Pons (tissue), 1 donor: ENCODE measurements at regions not wholly inside any gene's neighbourhood (a gene's known extent, or its start where the extent isn't known, plus 50 kb on each side); places are given as distances from the start of the nearest gene placed in this dataset.
A peak's percentile ranks its signal among the peaks of the same experiment; 100 is the strongest.
"Not testable (repeated sequence)": the region's sequence is repeated elsewhere in the genome, so short reads cannot be mapped to it uniquely, and the experiment has no call there.

Source experiments
- DNase-seq: peaks from one replicate; pipeline ENCODE4 v3.0.0-alpha.2; 2016; ENCODE audit warnings: low spot score

DNA sequence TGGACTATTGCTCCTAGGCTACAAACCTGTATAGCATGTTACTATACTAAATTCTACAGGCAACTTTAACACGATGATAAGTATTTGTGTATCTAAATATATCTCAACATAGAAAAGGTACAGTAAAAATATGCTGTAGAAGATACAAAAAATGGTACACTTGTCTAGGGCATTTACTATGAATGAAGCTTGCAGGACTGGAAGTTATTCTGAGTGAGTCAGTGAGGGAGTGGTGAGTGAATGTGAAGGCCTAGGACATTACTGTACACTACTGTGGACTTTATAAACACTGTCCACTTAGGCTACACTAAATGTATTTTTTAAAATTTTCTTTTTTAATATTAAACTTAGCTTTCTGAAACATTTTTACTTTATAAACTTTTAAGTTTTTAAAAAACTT lies 140.5 kb upstream of the SGO1 start:
- DNase-seq, result no peak

DNA sequence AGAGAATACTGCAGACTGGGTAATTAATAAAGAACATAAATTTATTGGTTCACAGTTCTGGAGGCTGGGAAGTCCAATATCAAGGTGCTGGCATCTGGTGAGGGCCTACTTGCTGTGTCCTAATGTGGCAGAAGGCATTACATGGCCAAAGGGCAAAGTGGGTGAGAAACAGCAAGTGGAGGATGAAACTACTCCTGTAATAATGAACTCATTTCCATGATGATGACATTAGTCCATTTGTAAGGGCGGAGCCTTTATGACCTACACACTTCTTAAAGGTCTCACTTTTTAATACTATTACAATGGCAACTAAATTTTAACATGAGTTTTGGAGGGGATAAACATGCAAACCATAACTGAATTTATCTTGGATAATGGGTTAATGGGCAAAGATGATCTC lies 139.6 kb upstream of the SGO1 start:
- no peak for DNase-seq

DNA sequence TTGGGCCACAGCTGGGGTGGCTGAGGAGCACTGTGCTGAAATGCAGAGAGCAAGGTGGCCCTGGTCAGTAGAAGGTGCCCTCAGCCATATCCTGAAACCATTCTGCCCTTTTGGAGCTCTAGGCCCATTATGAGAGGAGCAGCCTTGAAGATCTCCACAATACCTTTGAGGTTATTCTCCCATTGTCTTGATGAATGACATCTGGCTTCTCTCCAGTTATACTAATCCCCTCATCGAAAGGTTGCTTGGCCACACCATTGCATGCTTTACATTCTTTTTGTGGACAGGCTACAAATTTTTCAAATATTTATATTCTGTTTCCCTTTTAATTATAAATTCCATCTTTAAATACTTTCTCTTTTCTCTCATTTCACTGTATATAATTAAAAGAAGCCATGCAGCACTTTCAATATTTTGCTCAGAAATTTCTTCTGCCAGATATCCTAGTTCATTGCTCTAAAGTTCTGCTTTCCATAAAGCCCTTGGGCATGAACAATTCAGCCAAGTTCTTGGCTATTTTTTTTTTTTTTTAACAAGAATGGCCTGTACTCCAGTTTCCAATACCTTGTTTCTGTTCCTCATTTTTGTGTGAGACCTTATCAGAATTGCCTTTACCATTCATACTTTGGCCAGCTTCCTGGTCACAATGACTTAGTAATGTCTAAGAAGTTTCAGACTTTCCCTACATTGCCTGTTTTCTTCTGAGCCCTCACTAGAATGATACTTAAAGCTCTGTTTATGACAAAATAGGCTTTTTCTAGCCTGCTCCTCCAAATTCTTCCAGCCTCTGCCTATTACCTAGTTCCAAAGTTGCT lies 138.9 kb upstream of the SGO1 start:
- DNase-seq, result peak; percentile 25

DNA sequence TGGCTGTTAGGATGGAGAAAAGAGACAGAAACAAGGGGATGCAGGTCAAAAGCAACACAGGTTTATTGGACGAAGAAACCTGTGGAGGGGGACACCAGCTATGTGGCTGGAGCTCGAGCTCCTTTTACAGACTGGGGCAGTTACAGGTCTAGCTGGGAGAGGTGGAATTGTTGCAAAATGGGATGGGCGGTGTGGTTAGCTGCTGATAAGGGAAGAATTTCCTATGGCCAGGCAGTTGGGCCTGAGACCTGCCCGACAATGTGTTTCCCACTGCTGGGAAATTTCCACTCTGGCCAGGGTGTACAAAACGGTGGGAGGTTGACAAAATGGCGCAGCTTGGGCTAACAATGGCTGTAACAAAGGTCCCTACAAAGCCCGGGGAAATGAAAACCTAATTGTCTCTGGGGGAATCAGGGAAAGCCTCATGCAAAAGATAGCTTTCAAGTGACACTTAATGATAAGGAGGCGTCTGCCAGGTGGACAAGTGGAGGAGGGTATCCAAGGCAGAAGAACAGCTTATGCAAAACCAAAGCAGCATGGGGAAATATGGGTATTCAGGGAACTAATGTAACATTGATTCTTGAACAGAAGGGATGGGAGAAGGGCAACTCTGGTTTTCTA lies 137.4 kb upstream of the SGO1 start:
- no peak for DNase-seq

DNA sequence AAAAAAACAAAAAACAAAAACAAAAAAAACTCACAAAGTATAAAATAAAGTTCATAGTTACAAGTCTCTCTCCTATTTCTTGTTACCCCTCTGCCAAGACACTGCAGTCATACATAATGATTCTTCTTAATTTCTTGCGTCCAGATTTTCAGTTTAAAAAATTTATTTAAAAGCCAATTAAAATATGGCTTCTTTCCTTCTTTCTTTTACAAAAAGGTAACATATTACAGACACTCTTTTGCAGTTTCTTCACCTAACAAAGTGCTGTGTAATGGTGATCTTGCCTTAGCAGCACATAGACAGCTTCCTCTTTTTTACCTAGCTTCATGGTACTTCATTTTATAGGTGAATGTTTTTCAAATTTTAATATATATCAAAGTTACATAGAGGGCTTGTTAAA lies 136.1 kb upstream of the SGO1 start:
- no peak for DNase-seq

DNA sequence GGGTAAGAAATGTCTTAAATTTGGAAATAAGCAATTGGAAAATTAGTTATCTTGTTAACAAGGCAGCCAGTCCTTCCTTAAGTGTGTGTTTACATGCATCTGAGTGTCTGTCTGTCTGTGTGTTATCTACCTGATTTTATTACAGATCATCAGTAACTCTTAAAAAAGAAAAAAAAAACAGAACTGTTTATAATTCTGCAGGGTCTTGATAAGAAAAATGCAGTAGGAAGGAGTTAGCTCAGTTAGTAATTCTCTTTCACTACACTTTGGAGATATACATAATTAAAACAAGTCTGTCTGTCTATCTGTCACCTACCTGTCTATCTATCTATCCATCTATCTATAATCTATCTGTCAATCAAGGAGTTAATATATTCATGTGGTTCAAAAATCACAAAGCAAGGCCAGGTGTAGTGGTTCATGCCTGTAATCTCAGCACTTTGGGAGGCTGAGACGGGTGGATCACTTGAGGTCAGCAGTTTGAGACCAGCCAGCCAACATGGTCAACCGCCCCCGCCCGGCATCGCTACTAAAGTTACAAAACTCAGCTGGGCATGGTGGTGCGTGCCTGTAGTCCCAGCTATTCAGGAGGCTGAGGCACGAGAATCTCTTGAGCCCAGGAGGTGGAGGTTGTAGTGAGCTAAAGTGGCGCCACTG lies 135.5 kb upstream of the SGO1 start:
- DNase-seq, result no peak

DNA sequence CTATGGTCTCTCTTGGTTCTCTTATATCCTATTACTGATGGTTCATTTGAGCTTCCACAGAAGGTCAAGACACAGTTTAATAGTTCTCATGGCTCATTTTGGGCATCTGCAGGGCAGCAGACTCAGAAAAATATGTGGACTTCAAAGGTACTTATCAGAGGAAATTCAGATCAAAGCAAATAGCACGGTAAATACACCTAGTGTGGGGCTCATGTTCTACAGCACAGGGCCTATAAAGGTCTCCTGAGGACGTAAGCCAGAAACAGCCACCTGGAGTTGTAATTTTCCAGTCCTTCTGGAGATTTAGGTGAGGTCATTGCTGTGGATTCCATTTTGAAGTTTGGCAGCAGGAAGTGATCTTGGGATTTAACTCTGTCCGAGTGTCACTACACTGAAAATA lies 134.5 kb upstream of the SGO1 start:
- peak; percentile 22 for DNase-seq

DNA sequence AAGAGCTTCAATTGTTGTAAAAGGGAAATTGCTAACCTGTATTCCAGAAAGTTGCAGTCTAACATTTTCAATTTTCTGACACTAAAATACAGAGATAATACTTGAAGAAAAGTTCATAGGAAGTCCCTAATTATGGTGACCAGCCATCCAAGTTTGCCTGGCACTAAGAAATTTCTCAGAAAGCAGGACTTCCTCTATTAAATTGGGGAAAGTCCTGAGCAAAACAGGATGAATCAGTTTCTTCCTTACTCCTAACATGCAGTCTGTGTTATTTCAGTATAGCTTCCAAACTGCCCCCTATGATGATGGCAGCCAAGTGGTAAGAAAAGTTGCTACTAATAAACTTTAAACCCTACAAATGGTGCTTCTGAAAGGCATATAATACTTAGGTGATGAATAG lies 133.5 kb upstream of the SGO1 start:
- no peak for DNase-seq

DNA sequence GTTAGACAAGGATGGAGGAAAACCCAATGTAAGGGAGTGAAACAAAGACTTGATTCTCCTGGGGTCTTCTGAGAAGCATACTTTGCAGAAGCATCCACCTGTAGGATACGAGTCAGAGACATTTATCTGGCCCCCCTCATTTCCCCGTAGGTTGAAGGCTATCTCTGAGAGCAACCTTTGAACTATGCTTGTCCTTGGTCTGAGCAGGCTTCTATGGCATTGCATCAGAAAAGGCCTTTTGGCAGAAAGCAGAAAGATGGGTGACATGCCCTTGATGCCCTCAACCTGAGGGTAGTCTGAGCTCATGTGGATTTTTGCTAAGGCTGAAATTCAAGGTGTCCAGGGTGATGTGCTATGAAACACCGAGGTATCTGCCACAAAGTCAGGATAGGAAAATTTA lies 131.6 kb upstream of the SGO1 start:
- DNase-seq, result no peak

DNA sequence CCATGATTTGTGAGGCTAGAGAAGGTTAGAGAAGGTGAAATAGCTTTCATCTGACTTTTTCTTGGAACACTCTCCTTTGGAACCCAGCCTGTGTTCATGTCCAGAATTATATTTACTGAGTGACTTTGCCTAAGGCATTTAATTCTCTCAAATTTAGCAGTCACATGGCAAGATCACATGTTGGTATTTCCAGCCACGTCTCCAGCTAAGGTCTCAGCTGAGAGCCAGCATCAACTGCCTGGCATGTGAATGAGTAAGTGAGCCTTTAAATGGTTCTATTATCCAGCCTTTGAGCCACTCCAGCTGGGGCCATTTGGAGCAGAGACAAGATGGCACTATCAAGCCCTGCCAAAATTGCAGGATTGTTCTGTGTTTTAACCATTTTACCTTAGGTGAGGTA lies 130.2 kb upstream of the SGO1 start:
- DNase-seq, result peak; percentile 52

DNA sequence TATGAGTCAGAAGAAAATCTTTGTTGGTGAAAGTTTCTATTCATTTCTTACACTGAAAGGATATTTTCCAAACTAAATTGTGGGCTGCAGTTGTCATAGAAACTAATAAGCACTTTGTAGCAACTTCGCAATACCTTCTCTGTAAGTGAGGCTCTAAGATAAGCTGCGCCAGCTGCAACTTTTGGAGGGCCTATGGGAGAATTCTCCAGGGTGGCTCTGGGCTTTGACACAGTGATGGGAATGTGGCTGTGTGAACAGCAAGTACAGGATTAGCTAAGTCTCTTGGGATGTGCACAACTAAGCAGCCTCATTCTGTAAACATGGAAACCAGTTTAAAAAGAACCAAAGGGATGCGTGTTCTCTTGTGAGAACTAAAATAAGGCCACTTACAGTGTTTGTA lies 124.6 kb upstream of the SGO1 start:
- no peak for DNase-seq

DNA sequence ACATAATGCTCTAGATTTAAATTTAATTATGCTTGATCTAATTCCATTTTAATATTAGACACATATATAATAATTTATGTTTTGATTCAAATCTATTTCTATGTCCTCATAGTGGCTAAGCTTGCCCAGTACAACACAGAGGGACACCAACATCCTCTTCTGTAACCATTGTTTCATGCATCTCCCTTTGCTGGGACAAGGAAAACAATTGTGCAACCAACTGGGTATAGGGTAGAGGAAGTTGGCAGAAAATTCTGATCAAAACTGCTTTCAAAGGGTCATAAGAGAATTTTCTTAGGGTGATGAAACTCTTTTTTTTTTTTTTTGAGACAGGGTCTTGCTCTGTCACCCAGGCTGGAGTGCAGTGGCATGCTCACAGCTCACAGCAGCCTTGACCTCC lies 121.4 kb upstream of the SGO1 start:
- DNase-seq, result no peak

DNA sequence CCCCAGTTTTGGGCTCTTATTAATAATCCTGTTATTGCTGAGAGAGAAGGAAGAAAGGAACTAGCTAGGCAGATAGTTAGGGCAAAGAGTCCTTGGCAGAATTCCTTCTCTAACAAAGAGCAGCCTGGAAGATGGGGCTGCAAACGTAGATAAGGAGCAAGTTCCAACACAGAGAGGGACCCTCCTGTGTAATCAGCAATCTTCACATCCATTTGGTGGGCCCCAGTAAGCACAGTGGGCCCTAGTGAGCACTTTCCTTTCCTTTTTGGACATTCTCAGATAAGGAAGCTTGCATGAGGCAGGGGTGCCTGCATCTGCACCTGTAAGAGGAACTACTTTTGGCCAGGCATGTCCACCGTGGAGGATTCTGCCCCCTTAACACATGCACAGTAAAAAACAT lies 119.6 kb upstream of the SGO1 start:
- DNase-seq, result no peak

DNA sequence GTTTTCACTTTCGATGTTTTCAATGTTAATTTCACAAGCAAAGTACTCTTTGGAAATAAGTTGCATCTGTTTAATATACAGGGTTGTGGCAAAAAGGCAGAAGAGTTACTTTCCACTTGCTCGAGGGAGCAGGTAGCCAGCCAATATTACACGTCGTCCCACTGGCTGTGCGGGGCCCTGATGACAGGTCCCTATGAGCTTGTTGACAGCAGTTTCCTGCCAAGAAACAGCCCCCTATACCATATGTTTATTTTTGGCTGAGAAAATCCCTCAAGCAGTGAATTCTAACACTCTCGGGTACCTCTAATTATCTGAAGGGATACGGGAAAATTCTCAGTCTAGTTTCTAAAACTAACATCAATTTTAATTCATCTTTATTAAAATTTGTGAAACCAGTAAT lies 116.8 kb upstream of the SGO1 start:
- no peak for DNase-seq

DNA sequence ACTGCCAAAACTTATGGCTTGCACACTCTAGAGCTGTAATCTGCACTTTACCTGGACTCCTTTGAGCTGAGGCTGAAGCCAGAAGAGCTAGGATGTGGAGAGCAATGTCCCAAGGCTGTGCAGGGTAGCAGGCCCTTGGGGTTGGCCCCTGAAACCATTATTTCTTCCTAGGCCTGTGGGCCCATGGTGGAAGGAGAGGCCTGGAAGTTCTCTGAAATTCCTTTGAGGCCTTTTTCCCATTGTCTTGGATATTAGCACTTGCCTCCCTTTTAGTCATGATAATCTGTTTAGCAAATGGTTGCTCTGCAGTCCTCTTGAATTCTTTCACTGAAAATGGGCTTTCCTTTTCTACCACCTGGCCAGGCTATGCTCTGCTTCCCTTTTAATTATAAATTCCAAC lies 102.0 kb upstream of the SGO1 start:
- DNase-seq, result no peak

DNA sequence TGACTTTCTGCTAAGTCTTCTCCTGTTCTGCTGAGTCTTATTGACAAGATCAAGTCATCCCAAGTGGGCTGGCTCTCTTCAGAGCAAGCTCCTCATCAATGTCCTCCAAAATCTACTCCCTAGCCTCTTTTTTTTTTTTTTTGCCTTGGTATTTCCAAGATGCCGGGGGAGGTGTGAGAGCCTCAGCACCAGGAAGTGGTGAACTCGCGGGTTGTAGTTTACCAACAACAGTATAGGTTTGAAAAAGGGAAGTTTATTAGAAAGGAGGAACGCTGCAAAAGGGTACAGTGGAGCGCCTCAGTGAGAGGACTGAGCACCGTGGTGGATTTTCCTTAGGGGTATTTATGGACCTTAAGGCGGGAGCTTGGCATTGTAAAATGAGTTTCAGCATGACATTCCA lies 94.3 kb upstream of the SGO1 start:
- no peak for DNase-seq

DNA sequence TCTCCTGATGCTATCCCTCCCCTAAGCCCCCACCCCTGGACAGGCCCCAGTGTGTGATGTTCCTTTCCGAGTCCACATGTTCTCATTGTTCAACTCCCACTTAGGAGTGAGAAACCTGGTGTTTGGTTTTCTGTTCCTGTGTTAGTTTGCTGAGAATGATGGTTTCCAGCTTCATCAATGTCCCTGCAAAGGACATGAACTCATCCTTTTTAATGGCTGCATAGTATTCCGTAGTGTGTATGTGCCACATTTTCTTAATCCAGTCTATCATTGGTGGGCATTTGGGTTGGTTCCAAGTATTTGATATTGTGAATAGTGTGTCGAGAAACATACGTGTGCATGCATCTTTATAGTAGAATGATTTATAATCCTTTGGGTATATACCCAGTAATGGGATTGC lies 80.0 kb upstream of the SGO1 start:
- not testable (repeated sequence) for DNase-seq

DNA sequence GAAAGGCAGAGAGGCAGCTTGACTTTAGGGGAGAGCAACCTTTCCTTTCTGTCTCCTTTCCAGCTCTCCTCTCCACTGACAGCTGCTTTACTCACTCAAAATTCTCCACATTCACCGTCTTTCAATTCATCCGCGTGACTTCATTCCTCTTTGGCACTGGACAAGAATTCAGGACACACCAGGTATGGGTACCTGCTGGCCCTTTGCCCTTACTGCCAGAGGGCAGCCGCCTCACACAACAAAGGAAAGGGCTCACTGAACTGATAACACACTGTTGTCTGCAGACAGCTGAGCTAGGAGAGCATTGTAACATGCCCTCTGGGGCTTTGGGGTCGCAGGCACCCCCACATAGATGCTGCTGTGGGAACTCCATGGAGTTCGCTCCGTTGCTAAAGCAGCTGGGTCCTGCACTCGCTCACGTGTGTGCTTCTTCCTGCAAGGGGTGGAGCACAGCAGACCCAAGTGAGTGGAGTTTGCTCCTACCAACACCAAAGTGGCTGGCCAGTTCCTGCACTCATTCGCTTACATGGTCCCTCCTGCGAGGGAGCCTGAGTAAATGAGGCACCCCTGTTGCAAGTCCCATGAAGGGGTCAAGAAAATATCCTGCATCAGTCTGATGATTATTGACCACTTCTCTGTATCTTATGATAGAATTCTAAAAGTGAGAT lies 79.0 kb upstream of the SGO1 start:
- no peak for DNase-seq

DNA sequence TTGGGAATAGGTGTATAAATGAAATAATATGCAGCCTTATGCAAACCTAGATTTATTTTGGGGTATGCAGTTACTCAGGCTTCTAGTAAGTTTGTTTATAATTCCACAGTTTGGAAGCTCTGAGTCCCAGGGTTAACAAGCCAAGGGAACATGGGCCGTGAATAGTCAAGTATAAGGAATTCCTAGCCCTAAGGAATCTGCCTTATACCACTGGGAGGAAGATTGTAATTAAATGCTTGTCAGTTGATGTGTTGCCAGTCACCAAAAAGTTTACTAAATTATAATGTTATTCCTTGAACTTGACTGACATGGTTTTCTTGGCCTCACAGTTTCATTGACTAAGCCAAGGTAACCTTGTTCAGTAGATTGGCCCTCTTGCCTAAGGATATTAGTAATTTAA lies 72.4 kb upstream of the SGO1 start:
- no peak for DNase-seq

DNA sequence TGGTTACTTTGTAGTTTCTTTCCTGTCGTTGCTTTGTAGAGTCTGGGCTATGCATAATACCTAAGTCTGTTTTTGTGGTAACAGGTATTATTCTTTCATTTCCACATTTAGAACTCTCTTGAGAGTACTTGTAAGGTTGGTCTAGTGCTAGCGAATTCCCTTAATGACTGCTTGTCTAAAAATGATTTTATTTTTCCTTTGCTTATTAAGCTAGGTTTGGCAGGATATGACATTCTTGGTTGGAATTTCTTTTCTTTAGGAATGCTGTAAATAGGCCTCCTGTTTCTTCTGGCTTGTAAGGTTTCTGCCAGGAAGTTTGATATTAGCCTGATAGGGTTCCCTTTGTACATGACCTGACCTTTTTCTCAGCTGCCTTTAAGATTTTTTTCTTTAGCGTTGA lies 70.1 kb upstream of the SGO1 start:
- DNase-seq, result peak; percentile 2

DNA sequence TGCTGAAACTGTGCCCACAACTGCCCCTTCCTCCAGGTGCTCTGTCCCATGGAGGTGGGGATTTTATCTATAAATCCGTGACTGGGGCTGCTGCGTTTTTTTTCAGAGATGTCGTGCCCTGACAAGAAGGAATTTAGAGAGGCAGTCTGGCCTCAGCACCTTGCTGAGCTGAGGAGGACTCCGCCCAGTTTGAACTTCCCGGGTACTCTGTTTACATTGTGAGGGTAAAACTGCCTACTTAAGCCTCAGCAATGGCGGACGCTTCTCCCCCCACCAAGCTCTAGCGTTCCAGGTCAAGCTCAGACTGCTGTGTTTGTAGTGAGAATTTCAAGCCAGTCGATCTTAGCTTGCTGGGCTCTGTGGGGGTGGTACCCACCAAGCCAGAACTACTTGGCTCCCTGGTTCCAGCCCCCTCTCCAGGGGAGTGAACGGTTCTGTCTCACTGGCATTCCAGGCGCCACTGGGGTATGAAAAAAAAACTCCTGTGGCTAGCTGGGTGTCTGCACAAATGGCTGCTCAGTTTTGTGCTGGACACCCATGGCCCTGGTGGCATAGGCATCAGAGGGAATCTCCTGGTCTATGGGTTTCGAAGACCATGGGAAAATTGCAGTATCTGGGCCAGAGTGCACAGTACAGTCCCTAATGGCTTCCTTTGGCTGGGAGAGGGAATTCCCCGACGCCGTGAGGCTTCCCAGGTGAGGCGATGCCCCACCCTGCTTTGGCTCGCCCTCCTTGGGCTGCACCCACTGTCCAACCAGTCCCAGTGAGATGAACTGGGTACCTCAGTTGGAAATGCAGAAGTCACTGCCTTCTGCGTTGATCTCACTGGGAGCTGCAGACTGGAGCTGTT lies 68.5 kb upstream of the SGO1 start:
- DNase-seq, result no peak

DNA sequence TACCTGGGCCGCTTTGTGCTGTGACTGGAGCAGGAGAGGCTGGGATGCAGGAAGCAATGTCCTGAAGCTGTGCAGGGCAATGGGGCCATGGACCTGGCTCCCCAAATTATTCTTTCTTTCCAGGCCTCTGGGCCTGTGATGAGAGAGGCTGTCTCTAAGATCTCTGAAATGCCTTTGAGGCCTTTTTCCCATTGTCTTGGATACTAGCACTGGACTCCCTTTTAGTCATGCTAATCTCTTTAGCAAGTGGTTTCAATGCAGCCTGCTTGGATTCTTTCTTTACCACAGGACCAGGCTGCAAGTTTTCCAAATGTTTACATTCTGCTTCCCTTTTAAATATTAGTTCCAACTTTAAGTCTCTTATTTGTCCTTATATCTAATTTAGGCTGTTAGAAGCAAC lies 64.8 kb upstream of the SGO1 start:
- DNase-seq, result no peak
